AG04449 (cell line): ENCODE measurements at regions not wholly inside any gene's neighbourhood (a gene's known extent, or its start where the extent isn't known, plus 50 kb on each side); places are given as distances from the start of the nearest gene placed in this dataset.

Experiments
- CTCF ChIA-PET: fragments of 350-600 bp; formaldehyde crosslinking; extraction: SDS; loops from one replicate; lab custom pipeline; 2021; ENCODE audit warnings: antibody characterized with exemption; lab: Yijun Ruan, JAX
- POLR2A ChIA-PET: fragments of 400-600, 350-600 bp; formaldehyde crosslinking; extraction: SDS; loops from one replicate; lab custom pipeline; 2020; ENCODE audit warnings: antibody characterized with exemption, inconsistent platforms; lab: Yijun Ruan, JAX
- DNase-seq: peaks from one replicate; pipeline ENCODE4 v3.0.0-alpha.2; 2010; ENCODE audit warnings: low read depth, low spot score
- H3K4me3 ChIP-seq: 2 replicates; pipeline ENCODE4 v1.5.1; 2011; ENCODE audit warnings: low read depth, mild to moderate bottlenecking, control low read depth, low read length
- CTCF ChIP-seq: IDR thresholded peaks from one replicate; pipeline ENCODE4 v1.5.1; 2011; ENCODE audit warnings: mild to moderate bottlenecking, moderate library complexity, low read length, control low read depth, inconsistent platforms; ENCODE audit not compliant: insufficient read depth; ENCODE audit errors: missing control alignments

- TF ChIP-seq CTCF: no peak
- DNase-seq: no peak
- ChIA-PET POLR2A (no interaction called here), CTCF (interaction anchor here (1.5 kb wide), 1 partner anchor 9 kb away, joined by 3 read pairs; no protein-coding TSS in a partner anchor)
- H3K4me3 ChIP-seq: no peak overlapping the region
Observed at GRCh38 chr6:100132005-100132404, 138.0 kb upstream of the MCHR2 start.

GRCh38 chr6:100130630-100131029, 136.6 kb upstream of the MCHR2 start:
- no peak for DNase-seq
- CTCF ChIA-PET: interaction anchor here (1.3 to 1.5 kb wide), 2 partner anchors 10 to 127 kb away, joined by 3 read pairs; no protein-coding TSS in a partner anchor
- no peak overlapping the region for H3K4me3 ChIP-seq
- POLR2A ChIA-PET: no interaction called here
- no peak for TF ChIP-seq CTCF

GRCh38 chr6:100126790-100127484, 132.9 kb upstream of the MCHR2 start:
- TF ChIP-seq CTCF: no peak
- CTCF ChIA-PET: interaction anchor here (0.7 to 3.2 kb wide), 7 partner anchors 10 to 355 kb away, joined by 3 to 14 read pairs (median 3); no protein-coding TSS in a partner anchor
- H3K4me3 ChIP-seq: no peak overlapping the region
- POLR2A ChIA-PET: no interaction called here
- no peak for DNase-seq

- CTCF ChIA-PET: interaction anchor here (0.7 to 3.1 kb wide), 7 partner anchors 10 to 545 kb away, joined by 3 to 10 read pairs (median 4); no protein-coding TSS in a partner anchor
- no peak for DNase-seq
- no peak overlapping the region for H3K4me3 ChIP-seq
- POLR2A ChIA-PET: no interaction called here
- TF ChIP-seq CTCF: no peak
Observed at GRCh38 chr6:100121854-100122609, 128.0 kb upstream of the MCHR2 start.

- DNase-seq: no peak
- CTCF ChIA-PET: interaction anchor here (1.0 to 2.0 kb wide), 5 partner anchors 355 to 545 kb away, joined by 3 to 8 read pairs (median 3); no protein-coding TSS in a partner anchor
Observed at GRCh38 chr6:100119261-100119660, 125.2 kb upstream of the MCHR2 start.

More at GRCh38 chr6:100119261-100119660, 125.2 kb upstream of the MCHR2 start:
- TF ChIP-seq CTCF: no peak
- H3K4me3 ChIP-seq: no peak overlapping the region
- POLR2A ChIA-PET: no interaction called here
